Fibroblast of lung (primary cell): ENCODE measurements at regions not wholly inside any gene's neighbourhood (a gene's known extent, or its start where the extent isn't known, plus 50 kb on each side); places are given as distances from the start of the nearest gene placed in this dataset.

Experiments used
- CTCF ChIP-seq, 2 donors: IDR thresholded peaks in 1 of 2; conservative IDR thresholded peaks in 1 of 2; 1 replicate in 1 of 2; 2 replicates in 1 of 2; pipeline ENCODE4 v1.5.1; 2011 to 2012; ENCODE audit warnings: low read length in 2 of 2, control low read depth in 1 of 2, inconsistent platforms in 1 of 2, low read depth in 1 of 2, mild to moderate bottlenecking in 1 of 2
- EZH2 ChIP-seq: IDR thresholded peaks from 2 replicates; pipeline ENCODE4 v1.5.1; 2012; ENCODE audit warnings: low read length, control low read depth, mild to moderate bottlenecking; ENCODE audit errors: missing control alignments

- TF ChIP-seq CTCF (conservative IDR thresholded peaks at IDR 0.05 in 1 of 2, IDR thresholded peaks at IDR 0.05 in 1 of 2; ENCODE audit: low read depth in 1 of 2, low read length in 2 of 2) (no peak), EZH2 (no peak)
These were observed 1504.3 kb upstream of the PIK3C3 start for GRCh38 chr18:40450751-40451150.
